Mucosa of descending colon (tissue), 3 donors: ENCODE measurements at regions not wholly inside any gene's neighbourhood (a gene's known extent, or its start where the extent isn't known, plus 50 kb on each side); places are given as distances from the start of the nearest gene placed in this dataset.

Source experiments
- ATAC-seq: fragments of 200-7000 bp; cut with Tn5 transposase; one replicate; pipeline ENCODE4 v1.9.1; 2020; ENCODE audit warnings: mild to moderate bottlenecking, moderate library complexity
- DNase-seq, 3 donors: peaks; one replicate each; pipeline ENCODE4 v3.0.0-alpha.2; 2020
- H3K36me3 ChIP-seq: fragments of 200-600 bp; one replicate; pipeline ENCODE4 v1.8.0; 2021; ENCODE audit warnings: low read depth, mild to moderate bottlenecking
- H3K4me1 ChIP-seq: fragments of 200-600 bp; one replicate; pipeline ENCODE4 v1.8.0; 2021; ENCODE audit warnings: low read depth, mild to moderate bottlenecking
- H3K4me3 ChIP-seq: fragments of 200-600 bp; one replicate; pipeline ENCODE4 v1.8.0; 2021; ENCODE audit warnings: mild to moderate bottlenecking
- H3K9me3 ChIP-seq: fragments of 200-600 bp; one replicate; pipeline ENCODE4 v1.8.0; 2021; ENCODE audit warnings: mild to moderate bottlenecking
- CTCF ChIP-seq: fragments of 200-600 bp; IDR thresholded peaks from one replicate; pipeline ENCODE4 v1.8.0; 2022; ENCODE audit warnings: antibody characterized with exemption, mild to moderate bottlenecking
- intact Hi-C, 2 donors: fragments of 100-400 bp; cut with DNase I in 1 of 2; cut with micrococcal nuclease in 1 of 2; formaldehyde crosslinking; loops; one replicate each; pipeline versions ENCODE4 v1.11.0 to v1.11.1; 2022; cut with DNase I, micrococcal nuclease
- donor health status: DM: no; HTN: no; CAD: no; lungs with moderate emphysema.
- donor health status: DM: no; HTN: no; CAD: no.
- donor health status: DM: no; HTN: yes; CAD: no.

- ATAC-seq (peak; percentile 30), DNase-seq (peak in 1 of 3 donors; percentile 33)
- Histone ChIP-seq H3K4me1 (peaks cover 26% of the 10 kb centered on the region), H3K36me3 (no peaks in the 10 kb centered on the region), H3K4me3 (no peak overlapping the region), H3K9me3 (no peaks in the 10 kb centered on the region)
- no peak for TF ChIP-seq CTCF
- intact Hi-C loops = no loop called here
These were observed 109.8 kb upstream of the FUT8 start for GRCh38 chr14:65302571-65303189.

- no peak for TF ChIP-seq CTCF
- Histone ChIP-seq H3K4me1 (peaks cover 20% of the 10 kb centered on the region), H3K9me3 (no peaks in the 10 kb centered on the region), H3K4me3 (no peak overlapping the region), H3K36me3 (no peaks in the 10 kb centered on the region)
- intact Hi-C loops = no loop called here
- peak; percentile 11 for ATAC-seq
- no peak for DNase-seq
These were observed 109.2 kb upstream of the FUT8 start for GRCh38 chr14:65303190-65303898.

GRCh38 chr14:65303899-65304222 is 108.7 kb upstream of the FUT8 start:
- Histone ChIP-seq H3K4me1 (peaks cover 20% of the 10 kb centered on the region), H3K36me3 (no peaks in the 10 kb centered on the region), H3K4me3 (no peak overlapping the region), H3K9me3 (no peaks in the 10 kb centered on the region)
- intact Hi-C loops = no loop called here
- TF ChIP-seq CTCF = no peak
- DNase-seq = no peak
- ATAC-seq = no peak

- intact Hi-C loops = no loop called here
- no peaks in the 10 kb centered on the region for H3K36me3 ChIP-seq
- H3K4me1 ChIP-seq = peaks cover 20% of the 10 kb centered on the region
- DNase-seq = no peak
- ATAC-seq = no peak
- TF ChIP-seq CTCF = no peak
- H3K4me3 ChIP-seq = no peak overlapping the region
- H3K9me3 ChIP-seq = no peaks in the 10 kb centered on the region
These were observed 108.3 kb upstream of the FUT8 start for GRCh38 chr14:65304239-65304638.

GRCh38 chr14:65304963-65305362 is 107.6 kb upstream of the FUT8 start:
- ATAC-seq = no peak
- no peaks in the 10 kb centered on the region for H3K36me3 ChIP-seq
- no peak for DNase-seq
- intact Hi-C loops = no loop called here
- H3K4me1 ChIP-seq = peaks cover 18% of the 10 kb centered on the region
- TF ChIP-seq CTCF = no peak
- no peaks in the 10 kb centered on the region for H3K9me3 ChIP-seq
- H3K4me3 ChIP-seq = no peak overlapping the region
